Stimulated activated CD4-positive, alpha-beta T cell treated with anti-CD3 and anti-CD28 coated beads, Interleukin-1b, Interleukin-23, amount 100 ng/mL, for 1 hour (primary cell): ENCODE measurements at regions not wholly inside any gene's neighbourhood (a gene's known extent, or its start where the extent isn't known, plus 50 kb on each side); places are given as distances from the start of the nearest gene placed in this dataset.

ENCODE experiments used
- DNase-seq, 2 donors: peaks; one replicate each; pipeline ENCODE4 v3.0.0-alpha.2; 2020; ENCODE audit warnings: low read depth in 2 of 2

DNA sequence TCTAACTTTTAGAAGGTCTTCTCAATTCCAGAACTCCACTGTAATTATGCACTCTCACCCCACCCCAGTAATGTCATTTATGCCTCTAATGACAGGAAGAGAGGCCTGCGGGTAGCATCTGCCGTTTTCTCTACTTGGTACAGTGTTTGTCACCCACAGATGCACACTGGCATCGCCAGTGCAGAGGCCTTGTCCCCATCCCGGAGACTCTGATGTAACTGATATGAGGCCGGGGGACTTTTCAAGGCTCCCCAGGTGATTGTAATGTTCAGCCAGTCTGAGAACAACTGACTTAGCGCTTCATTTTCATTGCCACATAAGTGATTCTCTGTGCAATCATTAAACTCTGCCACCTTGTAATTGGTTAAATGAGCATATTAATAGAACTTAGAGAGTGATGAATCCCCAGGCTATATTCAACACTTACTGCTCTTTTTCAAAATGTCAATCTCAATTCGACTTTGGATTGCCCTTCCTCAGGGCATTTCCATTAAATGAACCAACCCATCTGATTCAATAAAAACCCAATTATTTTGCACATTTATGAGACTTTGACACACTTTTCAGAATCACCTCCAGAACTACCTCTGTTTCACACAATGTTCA lies 113.2 kb downstream of the HERPUD2 start:
- DNase-seq: no peak

DNA sequence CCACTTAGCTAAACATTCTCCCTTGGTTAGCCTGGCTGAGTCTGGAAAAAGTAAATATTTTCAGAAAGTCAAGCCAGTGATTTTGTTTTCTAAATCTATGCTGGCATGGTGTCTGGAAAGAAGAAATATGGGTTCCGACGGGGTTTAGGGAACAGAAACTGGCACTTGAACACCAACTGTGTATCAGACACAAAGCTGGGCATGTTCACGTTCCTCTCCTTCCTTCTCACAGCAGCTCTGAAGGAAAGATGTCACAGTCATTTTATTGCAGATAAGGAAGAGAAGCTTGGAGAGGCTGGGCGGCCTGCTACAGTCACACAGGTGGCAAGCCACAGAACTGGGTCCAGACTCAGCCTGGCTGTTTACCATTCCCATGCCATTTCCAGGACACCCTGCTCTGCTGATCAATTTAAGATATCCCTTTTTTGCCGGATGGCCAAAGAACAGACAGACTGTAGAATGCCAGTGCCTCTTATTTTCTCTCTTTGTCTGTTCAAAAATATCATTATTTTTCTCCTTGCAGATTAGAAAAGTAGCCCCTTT lies 118.8 kb downstream of the HERPUD2 start:
- no peak for DNase-seq

DNA sequence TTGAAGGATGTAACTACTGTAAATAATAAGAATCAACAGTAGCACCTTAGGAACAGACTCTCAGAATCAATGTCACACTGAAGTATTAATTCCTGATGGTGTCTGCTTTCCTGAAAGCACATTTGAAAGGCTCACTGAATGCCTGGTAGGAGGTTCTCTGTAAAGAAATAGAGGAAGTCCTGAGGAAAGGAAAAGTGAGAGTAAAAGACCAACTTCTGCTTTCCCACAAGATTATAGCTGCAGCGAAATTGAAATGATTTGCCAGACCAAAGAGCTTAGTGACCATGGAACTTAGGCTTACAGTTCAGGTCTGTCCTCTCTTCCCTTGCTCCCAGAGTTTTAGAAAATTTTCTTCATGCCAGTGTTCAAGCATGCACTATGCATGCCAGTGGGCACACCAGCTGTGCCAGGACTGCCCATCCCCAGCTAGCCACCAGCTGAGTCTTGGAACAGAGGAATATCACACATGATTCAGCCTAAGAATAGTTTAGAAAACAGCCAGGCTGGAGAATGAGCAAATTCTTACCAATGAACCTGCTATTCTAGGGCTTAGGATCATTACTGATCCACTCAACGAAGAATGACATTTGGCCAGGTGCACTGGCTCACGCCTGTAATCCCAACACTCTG lies 123.2 kb downstream of the HERPUD2 start:
- no peak for DNase-seq

DNA sequence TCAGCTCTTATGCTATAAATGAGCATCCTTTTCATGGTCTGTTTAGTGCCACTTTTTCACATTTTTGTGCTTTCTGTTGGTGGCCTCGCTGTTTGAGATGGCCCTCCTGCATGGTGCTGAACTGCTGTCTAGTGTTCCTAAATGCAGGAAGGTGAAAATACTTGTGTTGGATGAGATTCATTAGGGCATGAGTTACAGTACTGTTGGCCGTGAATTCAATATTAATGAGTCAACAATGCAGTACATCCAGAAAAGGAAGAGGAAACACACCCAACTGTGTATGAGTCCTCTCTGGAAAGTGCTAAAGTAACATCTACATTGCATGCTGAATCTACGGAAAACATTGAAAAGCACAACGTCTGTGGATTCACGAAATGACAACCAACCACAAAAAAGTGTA lies 124.0 kb downstream of the HERPUD2 start:
- DNase-seq: no peak

DNA sequence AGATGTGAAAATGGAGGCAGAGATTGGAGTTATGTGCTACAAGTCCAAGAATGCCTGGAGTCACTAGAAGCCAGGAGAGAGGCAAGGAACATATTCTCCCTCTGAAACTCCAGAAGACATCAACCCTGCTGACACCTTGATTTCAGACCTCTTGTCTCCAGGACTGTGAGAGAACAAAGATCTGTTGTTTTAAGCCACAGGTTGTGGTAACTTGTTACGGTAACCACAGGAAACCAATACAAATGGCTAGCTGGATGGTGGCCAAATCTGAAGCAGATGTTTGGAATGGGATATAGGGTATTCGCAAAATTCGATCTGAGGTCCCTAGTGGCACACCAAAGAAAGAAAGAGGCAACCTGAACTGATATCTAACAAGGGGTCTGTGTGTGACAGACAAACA lies 129.0 kb downstream of the HERPUD2 start:
- no peak for DNase-seq

DNA sequence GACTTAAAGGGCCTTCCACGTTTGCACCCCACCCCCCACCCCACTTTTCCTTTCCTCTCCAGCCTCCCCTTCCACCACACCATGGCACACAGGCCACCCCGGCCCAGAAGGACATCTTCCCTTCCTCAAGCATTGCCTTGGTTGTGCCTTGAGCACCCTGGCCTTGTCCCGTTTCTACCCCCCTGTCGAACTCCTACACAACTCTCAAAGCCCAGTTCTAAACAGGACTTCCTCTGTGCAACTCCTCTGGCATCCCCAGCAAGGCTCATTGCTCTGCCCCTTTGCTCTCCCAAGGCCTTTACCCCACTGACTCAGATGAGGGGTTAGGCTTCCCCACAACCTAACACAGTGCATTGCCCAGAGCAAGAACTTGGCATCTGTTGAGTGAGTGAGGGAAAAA lies 136.1 kb downstream of the HERPUD2 start:
- no peak for DNase-seq

DNA sequence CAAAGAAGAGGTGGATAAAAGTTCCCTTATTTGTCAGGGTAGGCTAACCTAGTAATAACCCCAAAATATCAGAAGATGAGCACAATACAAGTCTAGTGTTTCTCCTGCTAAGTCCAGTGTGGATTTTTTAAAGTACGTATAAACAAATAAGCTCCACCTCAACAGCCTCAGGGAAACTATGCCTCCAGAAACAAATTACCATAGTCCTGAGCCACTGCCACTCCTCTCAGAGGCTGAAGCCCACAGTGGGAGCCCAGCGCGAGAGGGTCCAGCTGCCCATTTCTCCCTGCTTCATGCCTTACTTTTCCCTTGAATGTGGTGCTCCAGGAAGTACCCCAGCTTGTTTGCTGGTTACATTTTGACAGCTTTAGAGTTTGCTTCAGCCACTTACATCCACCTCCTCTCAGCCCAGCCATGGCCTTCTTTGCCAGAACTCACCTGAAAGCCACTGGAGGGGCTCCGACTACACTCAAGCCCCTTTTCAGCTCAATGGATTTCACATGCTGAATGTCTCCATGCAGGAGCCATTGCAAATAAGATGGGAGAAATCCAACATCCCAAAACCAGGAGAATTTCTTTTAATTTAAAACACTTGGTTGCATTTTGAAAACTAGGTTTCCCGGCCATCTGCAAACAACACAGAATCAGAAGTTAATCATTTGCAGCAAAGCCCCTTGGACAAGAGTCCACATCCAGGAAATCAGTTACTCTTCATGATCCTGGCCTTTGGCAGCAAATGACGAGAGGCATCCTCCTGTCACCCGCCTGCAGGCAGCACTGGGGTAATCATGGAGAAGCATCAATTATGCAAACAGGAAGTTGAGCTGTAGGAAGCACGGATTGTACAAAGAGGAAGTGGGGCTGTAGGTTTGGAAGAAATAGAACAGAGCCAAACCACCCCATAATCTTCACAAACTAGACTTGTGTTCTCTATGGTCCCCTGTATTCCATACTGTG lies 138.1 kb downstream of the HERPUD2 start:
- DNase-seq: no peak

DNA sequence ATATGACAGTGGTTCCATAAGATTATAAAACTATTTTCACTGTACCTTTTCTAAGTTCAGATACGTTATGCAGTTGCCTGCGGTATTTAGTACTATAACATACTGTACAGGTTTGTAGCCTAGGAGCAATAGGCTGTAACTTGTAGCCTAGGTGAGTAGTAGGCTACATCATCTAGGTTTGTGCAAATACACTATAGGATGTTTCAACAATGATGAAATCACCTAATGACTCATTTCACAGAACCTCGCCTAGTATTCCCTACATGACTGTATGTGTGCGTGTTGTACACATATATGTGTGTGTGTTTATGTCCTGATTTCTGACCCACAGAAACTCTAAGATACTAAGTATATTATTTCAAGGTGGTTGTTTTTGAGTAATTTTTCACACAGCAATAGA lies 139.0 kb downstream of the HERPUD2 start:
- no peak for DNase-seq

DNA sequence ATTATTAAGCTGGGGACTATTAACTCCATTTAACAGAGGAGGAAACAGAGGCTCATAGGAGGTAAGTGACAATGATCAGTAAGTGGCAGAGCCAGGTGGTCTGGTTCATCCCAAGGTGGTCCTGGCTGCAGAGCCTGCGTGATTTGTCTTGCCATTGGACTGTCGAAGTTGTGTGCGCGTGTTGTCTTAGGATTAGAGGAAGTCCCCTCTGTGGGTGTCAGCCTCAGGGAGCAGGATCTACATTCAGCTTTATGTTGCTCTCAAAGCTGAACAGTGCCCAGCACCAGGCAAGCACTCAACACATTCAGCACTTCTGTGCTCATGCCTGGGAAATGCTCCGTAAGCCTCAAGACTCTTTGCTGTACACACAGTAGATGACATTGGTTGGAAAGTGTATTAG lies 139.5 kb downstream of the HERPUD2 start:
- DNase-seq: no peak

DNA sequence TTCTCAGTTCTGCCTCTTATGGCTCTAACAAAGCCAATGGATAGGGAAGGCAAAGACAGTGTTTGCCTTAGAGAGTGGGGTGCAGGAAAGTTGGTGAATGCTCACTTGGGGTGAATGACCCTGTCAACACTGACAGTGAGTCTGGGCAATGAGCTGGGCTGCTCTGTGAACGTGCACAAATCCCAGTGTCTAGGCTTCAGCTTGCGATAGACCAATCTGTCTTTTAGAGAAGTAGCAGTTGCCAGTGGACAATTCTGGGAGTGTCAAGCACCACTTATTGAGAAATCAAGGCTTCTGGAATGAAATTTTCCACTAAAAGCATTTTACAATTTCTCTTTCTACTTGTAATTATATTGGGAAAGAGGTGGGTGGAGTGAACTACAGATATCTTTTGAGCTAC lies 141.4 kb downstream of the HERPUD2 start:
- no peak for DNase-seq

DNA sequence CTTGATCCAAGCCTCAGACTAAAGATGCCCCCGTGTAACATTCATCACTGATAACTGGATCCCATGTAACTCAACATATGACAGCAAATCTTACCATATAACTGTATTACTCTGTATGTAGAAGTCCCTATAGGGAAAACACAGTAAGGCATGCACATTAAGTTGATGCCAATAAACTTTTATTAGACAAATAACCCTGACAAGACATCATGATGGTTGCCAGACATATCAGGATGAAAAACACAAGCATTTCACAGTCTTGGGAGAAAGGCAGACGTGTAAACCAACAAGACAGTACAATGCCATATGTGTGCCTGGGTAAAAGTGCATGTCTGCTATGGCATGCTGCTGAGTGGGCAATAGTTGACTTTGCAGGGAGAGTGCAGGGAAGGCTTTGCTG lies 142.2 kb downstream of the HERPUD2 start:
- DNase-seq: no peak

DNA sequence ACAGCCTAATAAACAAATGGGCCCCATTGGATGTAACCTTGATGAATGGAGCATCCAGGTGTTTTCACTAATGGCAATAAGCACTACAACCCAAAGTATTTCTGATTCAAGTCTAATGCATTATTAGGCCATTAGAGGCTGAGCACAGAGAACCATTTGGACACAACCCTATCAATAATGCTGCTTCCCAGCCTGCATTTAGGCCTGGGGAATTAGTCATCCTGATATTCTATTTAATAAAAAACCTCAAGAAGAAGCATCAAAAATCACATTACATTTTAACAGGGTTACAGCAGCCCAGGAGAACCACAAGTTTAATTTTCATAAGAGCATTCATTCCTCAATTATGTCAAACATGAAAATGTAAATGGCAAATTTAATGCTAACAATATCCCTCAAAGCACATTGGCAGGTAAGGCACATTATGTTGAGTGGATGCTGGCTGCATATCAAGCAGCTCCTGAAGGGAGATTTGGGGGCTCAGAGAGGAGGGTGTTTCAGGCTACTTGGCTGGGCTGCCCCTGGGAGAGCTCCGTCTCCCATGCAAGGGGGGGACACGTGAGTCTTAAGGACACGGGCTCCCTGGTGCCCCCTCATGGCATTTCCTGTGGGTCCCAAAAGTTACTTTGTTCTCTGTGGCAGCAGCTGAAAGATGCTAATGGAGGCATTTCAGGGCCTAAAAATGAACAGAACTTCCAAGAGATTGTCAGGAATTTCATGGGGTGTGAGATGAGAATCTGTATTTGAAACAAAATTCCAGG lies 143.4 kb downstream of the HERPUD2 start:
- no peak for DNase-seq

DNA sequence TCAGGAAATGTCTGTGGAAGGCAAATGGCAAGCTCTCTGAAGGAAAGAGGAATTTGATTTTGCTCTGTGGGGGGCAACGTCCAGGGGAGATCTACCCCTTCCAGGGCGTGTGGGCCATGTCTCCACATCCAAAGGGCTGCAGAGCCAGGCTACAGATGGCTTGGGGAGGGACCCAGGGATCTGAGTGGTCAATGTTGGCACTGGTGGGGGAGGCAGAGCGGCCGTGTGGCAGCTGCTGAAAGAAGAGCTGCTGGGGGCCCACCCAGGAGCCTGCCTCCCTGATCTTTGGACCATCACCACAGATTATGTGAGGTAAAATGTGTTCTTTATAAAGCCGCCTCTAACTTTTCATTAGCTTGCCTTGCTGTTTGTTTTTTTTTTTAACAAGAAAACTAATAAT lies 144.1 kb downstream of the HERPUD2 start:
- no peak for DNase-seq

DNA sequence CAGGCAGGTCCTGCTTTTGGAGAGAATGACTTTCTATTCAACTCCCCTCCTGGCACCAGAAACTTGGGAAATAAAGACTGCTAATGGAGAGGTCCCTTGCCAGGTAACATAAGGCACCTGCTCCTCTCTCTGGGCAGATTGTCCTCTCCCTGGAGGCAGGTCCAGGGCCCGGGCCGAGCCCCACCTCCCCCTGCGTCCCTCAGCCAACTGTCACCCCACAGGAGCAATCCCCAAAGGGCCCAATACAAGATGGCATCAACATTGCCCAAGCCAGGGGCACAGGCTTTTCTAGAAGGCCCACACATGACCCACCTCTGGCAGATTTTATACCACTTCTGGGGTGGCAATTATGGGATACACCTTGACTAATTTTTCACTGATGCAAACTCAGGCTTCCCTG lies 145.2 kb downstream of the HERPUD2 start:
- DNase-seq: no peak

DNA sequence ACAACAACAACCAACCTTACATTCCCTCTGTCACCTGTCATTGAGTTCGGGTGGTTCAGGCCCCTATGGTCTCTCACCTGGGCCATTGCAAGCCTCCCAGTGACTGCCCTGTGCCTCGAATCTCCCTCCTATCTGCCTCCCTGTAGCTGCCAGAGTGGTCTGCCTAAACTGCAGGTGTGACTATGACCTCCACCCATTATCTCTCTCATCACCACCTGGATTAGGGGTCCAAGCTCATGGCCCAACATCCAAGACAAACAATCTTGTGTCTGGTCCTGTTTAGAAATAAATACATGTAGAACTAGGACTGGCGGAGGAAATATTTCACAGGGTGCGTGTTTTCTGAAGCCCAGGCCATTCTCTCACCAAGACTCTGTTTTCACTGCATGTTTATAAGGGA lies 146.6 kb downstream of the HERPUD2 start:
- DNase-seq: no peak

DNA sequence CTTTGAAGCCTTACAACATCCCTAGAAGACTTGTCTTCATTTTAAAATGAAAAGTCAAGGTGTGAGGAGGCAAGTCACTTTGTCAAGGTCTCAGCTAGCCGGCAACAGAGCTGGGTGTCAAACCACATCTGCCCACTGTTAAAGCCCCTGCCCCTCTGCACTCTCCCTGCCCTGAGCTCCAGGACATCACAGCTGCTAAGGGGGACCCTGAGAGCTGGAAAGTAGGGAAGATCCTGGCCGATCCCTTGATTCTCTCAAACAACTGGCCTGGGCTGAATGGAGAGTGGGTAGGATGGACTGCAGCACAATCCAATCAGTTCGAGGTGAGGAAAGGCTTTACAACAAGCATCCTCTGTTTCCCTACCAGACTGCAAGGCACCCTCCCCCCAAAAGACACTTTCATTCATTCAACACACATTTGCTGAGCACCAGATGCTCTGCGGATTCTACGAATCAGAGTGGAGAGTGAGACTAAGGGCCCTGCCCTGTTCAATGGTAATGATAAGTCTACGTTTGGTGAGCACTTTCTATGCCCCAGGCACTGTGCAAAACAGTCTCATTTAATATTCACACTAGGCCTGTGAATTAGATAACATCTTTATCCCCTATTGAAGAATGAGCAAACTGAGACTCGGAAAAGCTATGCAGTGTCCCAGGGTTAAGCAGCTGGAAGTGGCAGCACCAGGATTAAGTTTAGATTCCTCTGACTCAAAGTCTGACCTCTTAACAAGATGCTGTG lies 148.1 kb downstream of the HERPUD2 start:
- DNase-seq: no peak

DNA sequence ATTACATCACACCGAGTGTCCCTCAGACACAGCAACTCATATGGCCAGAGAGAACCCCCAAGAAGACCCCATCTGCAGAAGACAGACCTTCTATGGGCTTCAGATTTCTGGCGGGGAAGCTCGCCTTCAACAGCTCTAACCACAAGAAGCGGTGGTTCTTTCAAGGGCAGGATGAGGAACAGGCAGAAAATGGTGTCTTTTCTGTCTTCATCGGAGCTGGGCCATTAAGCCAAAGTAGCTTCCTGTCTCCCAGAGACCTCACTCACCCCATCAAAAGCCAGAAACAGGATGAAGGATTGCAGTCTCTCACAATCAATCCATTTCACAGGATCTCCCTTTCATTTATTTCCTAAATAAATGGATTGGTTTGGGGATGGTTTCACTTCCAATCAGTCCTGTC lies 149.1 kb downstream of the HERPUD2 start:
- no peak for DNase-seq

DNA sequence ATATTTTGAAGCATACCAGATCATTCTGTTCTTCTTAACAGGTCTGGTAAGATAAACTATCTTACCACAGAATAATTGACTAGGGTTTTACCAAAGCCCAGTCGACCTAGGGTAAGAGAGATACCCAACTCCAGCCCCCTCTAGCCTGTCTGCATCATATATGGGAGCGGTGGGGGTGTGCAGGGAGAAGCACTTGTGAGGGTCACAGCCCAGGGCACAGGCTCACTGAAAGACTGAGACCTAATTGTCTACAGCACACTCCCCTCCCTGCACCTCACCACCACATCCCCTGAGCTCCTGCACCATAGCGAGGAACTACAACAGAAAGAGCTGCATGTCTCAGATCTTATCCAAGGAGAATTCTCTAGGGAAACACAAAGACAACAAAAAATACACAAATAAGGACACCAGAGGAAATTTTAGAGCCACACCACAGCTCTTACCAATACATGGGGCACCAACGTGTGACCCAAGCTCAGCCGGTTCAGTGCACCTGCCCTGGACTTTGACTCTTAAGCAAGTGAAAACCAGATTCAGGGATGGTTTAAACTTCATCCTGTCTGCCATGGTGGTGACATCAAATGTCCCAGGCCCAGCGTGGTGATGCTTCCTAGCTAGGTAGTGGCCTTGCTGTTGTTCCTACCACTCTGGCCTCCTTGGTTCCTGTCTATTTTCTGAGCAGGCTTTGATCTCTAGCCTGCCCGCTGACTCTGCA lies 150.8 kb downstream of the HERPUD2 start:
- DNase-seq: no peak

DNA sequence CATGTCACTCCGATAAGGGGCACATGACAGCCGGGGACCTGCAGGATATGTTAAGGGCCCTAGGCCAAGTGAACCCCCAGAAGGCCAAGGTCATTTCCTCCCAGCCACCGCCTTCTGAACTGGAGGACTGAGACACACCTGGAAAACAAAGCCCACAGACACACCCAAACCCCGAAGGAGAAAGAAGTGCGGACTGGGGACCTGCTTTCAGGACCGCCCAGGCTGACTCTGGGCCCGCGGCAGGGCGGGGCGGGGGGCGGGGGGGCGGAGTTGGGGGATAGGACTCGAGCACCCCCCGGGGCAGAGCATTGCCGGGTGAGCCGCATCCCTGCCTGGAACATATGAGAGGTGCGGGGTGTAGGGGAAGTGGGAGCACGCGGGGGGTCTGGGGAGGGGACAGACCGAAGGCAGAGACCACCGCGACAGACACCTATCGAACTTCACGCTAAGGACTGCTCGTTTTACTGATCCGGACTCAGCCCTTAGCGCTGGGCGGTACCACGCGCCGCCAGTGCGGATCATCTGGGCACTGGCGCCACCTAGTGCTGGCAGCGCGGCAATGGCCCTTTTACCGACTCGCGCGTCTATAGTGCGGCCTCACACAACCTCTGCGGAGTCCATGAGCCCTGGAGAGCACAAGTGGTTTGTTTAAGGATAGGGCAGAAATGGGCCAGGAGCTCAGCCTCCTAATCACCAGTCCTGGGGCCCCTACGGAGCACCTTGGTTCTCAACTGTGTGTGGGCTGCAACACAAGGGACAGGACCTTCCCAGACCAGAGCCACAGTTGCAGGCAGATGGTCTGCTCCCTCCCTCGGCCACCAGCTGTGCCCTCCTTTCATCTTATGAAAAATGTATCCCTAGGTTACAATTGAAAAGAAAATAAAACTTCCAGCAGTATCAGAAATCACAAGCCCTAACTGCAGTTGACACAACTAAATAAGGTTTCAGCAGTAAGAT lies 157.6 kb downstream of the HERPUD2 start:
- peak; percentile 39 to 76 for DNase-seq
